ENCODE measurements at regions not wholly inside any gene's neighbourhood (a gene's known extent, or its start where the extent isn't known, plus 50 kb on each side); places are given as distances from the start of the nearest gene placed in this dataset.

DNA sequence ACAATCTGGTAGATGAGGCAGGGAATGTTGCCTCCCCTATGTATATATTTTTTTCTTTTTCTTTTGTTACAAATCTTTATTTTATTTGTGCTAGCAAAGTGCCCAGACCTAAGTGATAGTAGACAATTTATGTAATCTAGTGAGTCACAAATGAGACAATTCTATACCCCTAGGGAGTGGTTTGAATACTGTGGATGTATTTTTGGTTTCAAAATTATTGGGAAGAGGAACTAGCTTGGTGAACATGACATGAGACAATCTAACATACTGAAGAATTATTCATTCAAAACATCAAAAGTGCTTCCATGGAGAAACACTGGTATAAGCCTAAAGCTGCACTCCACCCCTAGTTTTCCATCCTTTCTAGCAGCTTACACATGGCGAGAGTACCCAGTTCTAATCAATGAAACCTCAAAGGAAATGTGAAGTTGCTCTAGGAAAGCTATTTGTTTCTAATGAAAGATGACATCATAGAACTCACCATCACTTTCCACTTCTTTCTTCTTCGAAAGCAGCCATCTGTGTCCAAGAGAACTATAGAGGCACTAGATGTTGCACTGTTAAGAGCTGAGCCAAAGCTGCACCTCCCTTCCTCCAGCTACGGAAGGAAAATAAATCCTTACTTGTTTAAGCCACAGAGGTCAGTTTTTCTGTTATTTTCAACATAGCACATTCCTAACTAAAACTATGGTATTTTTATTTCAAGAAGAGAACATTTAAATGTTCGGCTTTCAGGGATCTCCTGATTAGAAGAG lies 764.6 kb downstream of the LTN1 start:
- TF ChIP-seq, protein P1, sequence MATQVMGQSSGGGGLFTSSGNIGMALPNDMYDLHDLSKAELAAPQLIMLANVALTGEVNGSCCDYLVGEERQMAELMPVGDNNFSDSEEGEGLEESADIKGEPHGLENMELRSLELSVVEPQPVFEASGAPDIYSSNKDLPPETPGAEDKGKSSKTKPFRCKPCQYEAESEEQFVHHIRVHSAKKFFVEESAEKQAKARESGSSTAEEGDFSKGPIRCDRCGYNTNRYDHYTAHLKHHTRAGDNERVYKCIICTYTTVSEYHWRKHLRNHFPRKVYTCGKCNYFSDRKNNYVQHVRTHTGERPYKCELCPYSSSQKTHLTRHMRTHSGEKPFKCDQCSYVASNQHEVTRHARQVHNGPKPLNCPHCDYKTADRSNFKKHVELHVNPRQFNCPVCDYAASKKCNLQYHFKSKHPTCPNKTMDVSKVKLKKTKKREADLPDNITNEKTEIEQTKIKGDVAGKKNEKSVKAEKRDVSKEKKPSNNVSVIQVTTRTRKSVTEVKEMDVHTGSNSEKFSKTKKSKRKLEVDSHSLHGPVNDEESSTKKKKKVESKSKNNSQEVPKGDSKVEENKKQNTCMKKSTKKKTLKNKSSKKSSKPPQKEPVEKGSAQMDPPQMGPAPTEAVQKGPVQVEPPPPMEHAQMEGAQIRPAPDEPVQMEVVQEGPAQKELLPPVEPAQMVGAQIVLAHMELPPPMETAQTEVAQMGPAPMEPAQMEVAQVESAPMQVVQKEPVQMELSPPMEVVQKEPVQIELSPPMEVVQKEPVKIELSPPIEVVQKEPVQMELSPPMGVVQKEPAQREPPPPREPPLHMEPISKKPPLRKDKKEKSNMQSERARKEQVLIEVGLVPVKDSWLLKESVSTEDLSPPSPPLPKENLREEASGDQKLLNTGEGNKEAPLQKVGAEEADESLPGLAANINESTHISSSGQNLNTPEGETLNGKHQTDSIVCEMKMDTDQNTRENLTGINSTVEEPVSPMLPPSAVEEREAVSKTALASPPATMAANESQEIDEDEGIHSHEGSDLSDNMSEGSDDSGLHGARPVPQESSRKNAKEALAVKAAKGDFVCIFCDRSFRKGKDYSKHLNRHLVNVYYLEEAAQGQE (IDR thresholded peaks at IDR 0.05; ENCODE audit: low read depth): no peak
- TF ChIP-seq TAF1 (IDR thresholded peaks at IDR 0.05; ENCODE audit: low read depth): no peak
- no peak for TF ChIP-seq NFIC (IDR thresholded peaks at IDR 0.05)
- TF ChIP-seq TCF12 (IDR thresholded peaks at IDR 0.05; ENCODE audit: low read depth): no peak
- no peak for TF ChIP-seq RAD21 (IDR thresholded peaks at IDR 0.05; ENCODE audit: low read depth)
- TF ChIP-seq CEBPB (IDR thresholded peaks at IDR 0.05): no peak
- no peak for TF ChIP-seq EGR1 (IDR thresholded peaks at IDR 0.05)

DNA sequence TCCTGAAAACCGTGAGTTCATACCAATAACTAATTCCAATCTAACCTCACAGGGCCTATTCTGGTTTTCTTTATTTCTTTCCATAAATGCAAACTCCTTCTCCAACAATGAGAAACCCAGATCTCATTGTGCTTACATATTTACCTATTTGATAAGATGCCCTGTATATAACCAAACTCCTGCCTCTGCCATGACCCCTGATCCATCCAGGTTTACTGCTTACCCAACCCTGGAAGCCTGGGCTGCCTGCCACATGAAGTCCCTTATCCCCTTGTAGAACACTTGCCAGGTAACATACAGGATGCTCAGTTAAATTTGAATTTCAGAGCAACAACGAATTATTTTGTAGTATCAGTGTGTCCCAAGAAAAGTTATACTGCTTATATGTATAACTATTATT lies 766.1 kb downstream of the LTN1 start:
- TF ChIP-seq ZBTB7A (IDR thresholded peaks at IDR 0.05; ENCODE audit: low read depth) (no peak), NFIC (IDR thresholded peaks at IDR 0.05) (no peak), YY1 (IDR thresholded peaks at IDR 0.05; ENCODE audit: low read depth) (no peak), FOXM1 (IDR thresholded peaks at IDR 0.05; ENCODE audit: borderline replicate concordance, low read depth) (no peak), RAD21 (IDR thresholded peaks at IDR 0.05; ENCODE audit: low read depth) (no peak), TCF12 (IDR thresholded peaks at IDR 0.05; ENCODE audit: low read depth) (no peak), TEAD4 (IDR thresholded peaks at IDR 0.05) (no peak), CEBPB (IDR thresholded peaks at IDR 0.05) (no peak), CREB1 (IDR thresholded peaks at IDR 0.05; ENCODE audit: low read depth) (no peak), EGR1 (IDR thresholded peaks at IDR 0.05) (no peak), TAF1 (IDR thresholded peaks at IDR 0.05; ENCODE audit: low read depth) (no peak)
- TF ChIP-seq, protein P1 (IDR thresholded peaks at IDR 0.05; ENCODE audit: low read depth): no peak
- TF ChIP-seq, protein P2, sequence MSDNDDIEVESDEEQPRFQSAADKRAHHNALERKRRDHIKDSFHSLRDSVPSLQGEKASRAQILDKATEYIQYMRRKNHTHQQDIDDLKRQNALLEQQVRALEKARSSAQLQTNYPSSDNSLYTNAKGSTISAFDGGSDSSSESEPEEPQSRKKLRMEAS (IDR thresholded peaks at IDR 0.05): no peak

DNA sequence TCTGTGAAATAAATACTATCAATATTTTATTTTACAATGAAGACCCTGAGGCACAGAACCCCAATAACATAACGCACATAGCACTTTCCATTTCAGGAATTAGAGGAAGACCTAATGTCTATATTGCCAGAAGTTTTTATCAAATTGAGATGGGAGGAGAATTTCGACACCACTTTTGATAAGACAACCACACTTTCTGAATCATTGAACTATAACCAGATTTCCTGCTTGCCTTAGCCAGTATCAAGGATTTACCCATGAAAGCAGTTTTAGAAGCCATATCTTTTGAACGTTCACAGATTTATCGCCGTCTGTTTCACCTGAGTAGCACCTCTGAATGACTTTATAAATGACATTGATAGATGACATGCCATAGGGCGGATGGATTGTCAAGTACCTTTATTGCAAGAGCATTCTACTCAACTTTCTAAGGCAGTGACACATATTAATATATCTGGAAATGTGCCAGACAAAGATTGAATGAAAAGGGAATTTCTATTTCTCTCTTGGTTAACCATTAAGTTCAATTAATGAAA lies 768.4 kb downstream of the LTN1 start:
- no peak for TF ChIP-seq TEAD4 (IDR thresholded peaks at IDR 0.05)
- TF ChIP-seq, protein P2 (IDR thresholded peaks at IDR 0.05): no peak
- TF ChIP-seq, protein P3, sequence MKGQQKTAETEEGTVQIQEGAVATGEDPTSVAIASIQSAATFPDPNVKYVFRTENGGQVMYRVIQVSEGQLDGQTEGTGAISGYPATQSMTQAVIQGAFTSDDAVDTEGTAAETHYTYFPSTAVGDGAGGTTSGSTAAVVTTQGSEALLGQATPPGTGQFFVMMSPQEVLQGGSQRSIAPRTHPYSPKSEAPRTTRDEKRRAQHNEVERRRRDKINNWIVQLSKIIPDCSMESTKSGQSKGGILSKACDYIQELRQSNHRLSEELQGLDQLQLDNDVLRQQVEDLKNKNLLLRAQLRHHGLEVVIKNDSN (IDR thresholded peaks at IDR 0.05): no peak
- TF ChIP-seq EP300 (IDR thresholded peaks at IDR 0.05; ENCODE audit: borderline replicate concordance): no peak

DNA sequence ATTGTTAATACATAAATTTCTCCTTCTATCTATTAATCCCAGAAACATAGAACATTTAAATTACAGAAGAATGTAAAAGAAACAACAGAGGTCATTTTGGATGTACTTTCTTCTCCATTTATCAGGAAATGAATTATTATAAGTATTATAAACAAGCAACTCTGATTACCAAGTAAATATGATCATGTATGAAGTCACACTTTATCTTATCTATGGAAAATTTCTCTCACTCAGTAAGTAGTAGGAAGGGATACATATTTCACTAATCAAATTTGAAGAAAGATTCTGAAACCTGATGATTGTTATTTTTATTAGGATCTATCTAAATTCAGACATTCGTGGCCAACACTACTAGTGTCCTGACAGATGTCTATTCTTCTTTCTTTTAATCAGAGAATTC lies 770.7 kb downstream of the LTN1 start:
- TF ChIP-seq EP300 (IDR thresholded peaks at IDR 0.05; ENCODE audit: borderline replicate concordance) (no peak), CREB1 (IDR thresholded peaks at IDR 0.05; ENCODE audit: low read depth) (no peak), CEBPB (IDR thresholded peaks at IDR 0.05) (no peak), TEAD4 (IDR thresholded peaks at IDR 0.05) (no peak)
- TF ChIP-seq, protein P1 (IDR thresholded peaks at IDR 0.05; ENCODE audit: low read depth): no peak

DNA sequence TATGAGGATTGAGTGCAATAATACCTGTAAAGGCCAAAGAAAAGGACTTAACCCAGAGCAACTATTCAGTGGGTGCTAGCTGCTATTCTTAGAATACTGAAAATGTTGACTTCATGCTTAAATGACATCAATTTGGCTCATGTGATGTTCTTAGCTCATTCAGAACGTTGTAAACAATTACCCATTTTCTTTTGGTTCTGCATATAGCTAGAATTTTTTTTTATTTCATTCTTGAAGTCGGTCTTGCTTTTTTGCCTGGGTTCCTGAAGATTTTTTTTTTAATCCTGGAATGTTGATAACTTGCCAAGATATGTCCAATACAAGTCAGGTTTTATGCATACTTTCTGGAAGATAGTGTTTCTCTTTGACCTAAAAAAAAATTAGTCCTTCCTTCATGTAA lies 772.0 kb downstream of the LTN1 start:
- TF ChIP-seq TEAD4 (IDR thresholded peaks at IDR 0.05): 0 out of 2 replicates have a peak, but pooled peaks have one; percentile 8
- TF ChIP-seq EP300 (IDR thresholded peaks at IDR 0.05; ENCODE audit: borderline replicate concordance): no peak

All from Ishikawa (cell line).